ENCODE measurements at regions not wholly inside any gene's neighbourhood (a gene's known extent, or its start where the extent isn't known, plus 50 kb on each side); places are given as distances from the start of the nearest gene placed in this dataset.

- no peak for TF ChIP-seq POLR2A (IDR thresholded peaks at IDR 0.05)
- no peak for TF ChIP-seq EP300 (IDR thresholded peaks at IDR 0.05)
- TF ChIP-seq CTCF (IDR thresholded peaks at IDR 0.05), result no peak
- TF ChIP-seq POLR2AphosphoS5 (IDR thresholded peaks at IDR 0.05), result no peak
- H3K4me3 ChIP-seq, result no peak overlapping the region
- no peaks in the 10 kb centered on the region for H3K4me1 ChIP-seq
- DNase-seq (ENCODE audit: low spot score in 2 of 2), result no peak
- no peak overlapping the region for H3K27ac ChIP-seq
- H3K9me3 ChIP-seq, result no peaks in the 10 kb centered on the region
- H3K36me3 ChIP-seq, result no peaks in the 10 kb centered on the region
- H3K27me3 ChIP-seq, result no peaks in the 10 kb centered on the region
Observed at GRCh38 chr14:46596236-46596635, 55.3 kb downstream of the RPL10L start.

- TF ChIP-seq POLR2A (IDR thresholded peaks at IDR 0.05), result no peak
- Histone ChIP-seq H3K27ac (no peak overlapping the region), H3K27me3 (no peaks in the 10 kb centered on the region), H3K4me3 (no peak overlapping the region), H3K4me1 (no peaks in the 10 kb centered on the region), H3K36me3 (no peaks in the 10 kb centered on the region), H3K9me3 (no peaks in the 10 kb centered on the region)
- no peak for DNase-seq (ENCODE audit: low spot score in 2 of 2)
- WGBS, result 76% methylated on average over 1 of the region's 1 CpG
Observed at GRCh38 chr14:46582826-46583225, 68.8 kb downstream of the RPL10L start.

- WGBS, result 43% methylated on average over 5 of the region's 5 CpGs
- TF ChIP-seq POLR2AphosphoS5 (IDR thresholded peaks at IDR 0.05) (no peak), CTCF (IDR thresholded peaks at IDR 0.05) (peak in 1 of 2 donors; percentile 15)
- H3K27me3 ChIP-seq, result no peaks in the 10 kb centered on the region
- no peak overlapping the region for H3K27ac ChIP-seq
- H3K4me3 ChIP-seq, result no peak overlapping the region
- no peaks in the 10 kb centered on the region for H3K9me3 ChIP-seq
- no peaks in the 10 kb centered on the region for H3K36me3 ChIP-seq
- no peaks in the 10 kb centered on the region for H3K4me1 ChIP-seq
- no peak for DNase-seq (ENCODE audit: low spot score in 2 of 2)
Observed at GRCh38 chr14:46581036-46581671, 70.4 kb downstream of the RPL10L start.

GRCh38 chr14:46574978-46575375 lies 76.6 kb downstream of the RPL10L start:
- H3K9me3 ChIP-seq, result no peaks in the 10 kb centered on the region
- no peaks in the 10 kb centered on the region for H3K27me3 ChIP-seq
- DNase-seq (ENCODE audit: low spot score in 2 of 2), result no peak
- no peak overlapping the region for H3K27ac ChIP-seq
- no peak overlapping the region for H3K4me3 ChIP-seq
- no peaks in the 10 kb centered on the region for H3K36me3 ChIP-seq
- no peaks in the 10 kb centered on the region for H3K4me1 ChIP-seq
- WGBS, result 50% methylated on average over 2 of the region's 2 CpGs
- no peak for TF ChIP-seq EP300 (IDR thresholded peaks at IDR 0.05)
- no peak for TF ChIP-seq POLR2AphosphoS5 (IDR thresholded peaks at IDR 0.05)
- no peak for TF ChIP-seq CTCF (IDR thresholded peaks at IDR 0.05)
- no peak for TF ChIP-seq POLR2A (IDR thresholded peaks at IDR 0.05)

GRCh38 chr14:46574221-46574977 lies 77.2 kb downstream of the RPL10L start:
- H3K4me3 ChIP-seq, result no peak overlapping the region
- H3K4me1 ChIP-seq, result no peaks in the 10 kb centered on the region
- H3K27ac ChIP-seq, result no peak overlapping the region
- H3K36me3 ChIP-seq, result no peaks in the 10 kb centered on the region
- TF ChIP-seq POLR2A (IDR thresholded peaks at IDR 0.05), result no peak
- TF ChIP-seq EP300 (IDR thresholded peaks at IDR 0.05), result no peak
- no peak for TF ChIP-seq CTCF (IDR thresholded peaks at IDR 0.05)
- no peak for TF ChIP-seq POLR2AphosphoS5 (IDR thresholded peaks at IDR 0.05)
- H3K9me3 ChIP-seq, result no peaks in the 10 kb centered on the region
- DNase-seq (ENCODE audit: low spot score in 2 of 2), result no peak
- no peaks in the 10 kb centered on the region for H3K27me3 ChIP-seq
- WGBS, result 67% methylated on average over 3 of the region's 3 CpGs
